Smooth muscle cell of the brain vasculature (primary cell): ENCODE measurements at regions not wholly inside any gene's neighbourhood (a gene's known extent, or its start where the extent isn't known, plus 50 kb on each side); places are given as distances from the start of the nearest gene placed in this dataset.

Experiments
- DNase-seq: peaks from one replicate; pipeline ENCODE4 v3.0.0-alpha.2; 2012; ENCODE audit warnings: low read depth, low spot score

DNA sequence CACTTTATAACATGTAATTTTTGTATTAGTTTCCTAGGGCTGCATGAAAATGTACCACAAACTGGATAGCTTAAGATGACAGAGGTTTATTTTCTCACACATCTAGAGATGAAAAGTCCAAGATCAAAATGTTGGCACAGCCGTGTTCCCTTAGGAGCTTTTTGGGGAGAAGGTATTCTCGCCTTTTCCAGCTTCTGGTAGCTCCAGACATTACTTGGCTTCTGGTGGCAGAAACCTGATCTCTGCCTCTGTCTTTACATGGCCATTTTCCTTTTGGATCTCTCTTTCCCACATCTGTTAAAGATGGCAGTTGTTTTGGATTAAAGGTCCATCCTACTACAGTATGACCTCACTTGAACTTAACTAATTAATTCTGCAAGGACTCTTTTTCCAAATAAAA, 885.7 kb upstream of the CDH8 start:
- DNase-seq = no peak

DNA sequence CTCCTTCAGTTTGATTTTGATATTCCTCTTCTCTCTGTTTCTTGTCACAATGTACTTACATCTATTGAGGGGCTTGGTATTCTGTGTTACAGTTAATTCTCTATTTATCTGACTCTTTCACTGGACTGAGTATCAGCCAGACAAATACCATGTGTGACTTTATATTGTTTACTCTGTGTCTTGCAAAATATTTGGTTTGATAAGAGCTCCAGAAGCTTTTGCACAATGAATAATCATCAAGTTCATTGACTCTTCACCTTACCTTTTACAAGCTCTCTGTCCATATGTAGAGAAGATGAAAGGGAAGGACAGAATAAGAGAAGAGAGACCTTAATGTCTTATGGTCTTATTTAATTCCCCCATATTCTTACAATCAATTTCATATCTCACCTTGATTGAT, 877.7 kb upstream of the CDH8 start:
- no peak for DNase-seq

DNA sequence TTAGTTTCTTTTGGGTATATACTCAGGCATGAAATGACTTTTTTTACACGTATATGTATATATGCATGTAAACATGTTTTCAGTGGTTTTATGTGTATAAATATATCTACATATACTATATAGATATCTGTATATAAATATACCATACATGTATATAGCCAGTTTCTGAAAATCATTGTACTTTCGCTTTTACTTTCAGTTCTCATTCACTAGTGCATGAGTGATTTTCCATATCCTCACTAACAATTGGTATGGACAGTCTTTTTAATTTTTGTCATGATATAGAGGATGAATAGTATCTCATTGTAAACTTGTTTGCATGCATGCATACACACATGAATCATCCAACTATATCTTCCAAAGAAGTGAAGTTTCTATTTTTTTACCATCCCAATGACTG, 877.1 kb upstream of the CDH8 start:
- DNase-seq = no peak

DNA sequence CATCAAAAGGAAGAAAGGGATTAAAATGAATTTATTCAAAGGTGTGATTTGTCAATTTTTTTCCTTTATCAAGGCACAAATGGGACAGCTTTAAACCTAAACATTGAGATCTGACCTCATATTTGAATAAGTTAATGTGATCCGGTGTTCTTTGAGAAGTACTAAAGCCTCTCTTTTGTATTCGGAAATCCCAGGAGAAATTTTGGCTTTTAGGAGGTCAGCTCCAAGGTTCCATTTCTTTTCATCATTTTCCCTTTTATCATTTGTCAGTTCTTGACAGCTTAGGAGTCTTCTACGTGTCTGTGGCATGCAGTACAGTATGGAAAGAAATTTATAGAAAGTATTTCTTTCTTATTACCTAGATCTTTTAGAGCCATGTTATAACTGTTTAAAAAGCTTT, 873.4 kb upstream of the CDH8 start:
- no peak for DNase-seq

- DNase-seq = no peak
Observed at GRCh38 chr16:62907562-62907961, 871.3 kb upstream of the CDH8 start.

- DNase-seq = no peak
Observed at GRCh38 chr16:62903961-62904502, 867.8 kb upstream of the CDH8 start.

DNA sequence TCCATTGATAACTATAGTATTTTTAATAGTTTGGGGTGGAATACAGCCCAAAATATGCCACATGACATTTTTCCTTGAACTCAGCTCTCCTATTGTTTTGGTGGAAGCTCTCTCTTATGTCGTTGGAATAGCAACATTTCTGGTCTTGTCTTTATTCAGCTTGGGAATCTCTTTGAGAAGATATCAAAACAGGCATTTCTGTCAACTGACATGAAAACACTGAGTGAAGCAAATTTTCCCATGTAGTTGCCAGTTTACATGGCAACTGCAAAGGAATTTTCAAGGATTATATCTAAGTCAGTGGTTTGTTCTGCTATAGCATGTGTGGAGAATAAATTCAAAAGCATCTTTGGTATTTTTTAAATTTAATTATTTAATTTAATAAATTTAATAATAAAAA, 863.5 kb upstream of the CDH8 start:
- no peak for DNase-seq

DNA sequence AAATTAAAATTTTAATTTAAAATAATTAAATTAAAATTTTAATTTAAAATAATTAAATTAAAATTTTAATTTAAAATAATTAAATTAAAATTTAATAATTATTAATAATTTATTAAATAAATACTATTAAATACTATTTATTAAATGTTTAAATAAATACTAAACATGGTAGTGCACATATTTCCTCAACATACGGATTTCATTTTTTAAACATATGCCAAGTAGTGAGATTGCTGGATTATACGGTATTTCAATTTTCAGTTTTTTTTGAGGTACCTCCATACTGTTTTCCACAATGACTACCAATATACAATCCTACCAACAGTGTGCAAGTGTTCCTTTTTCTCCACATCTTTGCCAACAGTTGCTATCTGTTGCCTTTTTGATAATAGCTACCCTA, 852.9 kb upstream of the CDH8 start:
- DNase-seq = no peak

DNA sequence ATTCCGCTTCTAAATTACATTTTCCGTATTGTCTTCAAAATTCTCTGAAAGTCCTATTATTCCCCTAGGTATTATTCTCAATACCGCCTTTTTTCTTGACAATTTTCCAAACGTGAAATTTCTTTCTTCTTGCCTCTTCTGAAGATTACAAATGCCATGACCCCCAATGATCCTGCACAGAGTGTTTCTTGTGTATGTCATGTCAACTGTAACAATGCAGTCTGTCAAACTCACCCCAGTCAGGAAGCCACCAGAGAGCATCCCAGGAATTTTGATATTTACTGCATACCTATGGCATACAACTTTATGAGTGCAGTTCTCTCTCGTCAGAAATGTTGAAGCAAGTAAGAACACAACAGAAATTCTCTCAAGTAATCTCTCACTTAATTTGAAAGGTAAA, 847.3 kb upstream of the CDH8 start:
- DNase-seq = no peak

DNA sequence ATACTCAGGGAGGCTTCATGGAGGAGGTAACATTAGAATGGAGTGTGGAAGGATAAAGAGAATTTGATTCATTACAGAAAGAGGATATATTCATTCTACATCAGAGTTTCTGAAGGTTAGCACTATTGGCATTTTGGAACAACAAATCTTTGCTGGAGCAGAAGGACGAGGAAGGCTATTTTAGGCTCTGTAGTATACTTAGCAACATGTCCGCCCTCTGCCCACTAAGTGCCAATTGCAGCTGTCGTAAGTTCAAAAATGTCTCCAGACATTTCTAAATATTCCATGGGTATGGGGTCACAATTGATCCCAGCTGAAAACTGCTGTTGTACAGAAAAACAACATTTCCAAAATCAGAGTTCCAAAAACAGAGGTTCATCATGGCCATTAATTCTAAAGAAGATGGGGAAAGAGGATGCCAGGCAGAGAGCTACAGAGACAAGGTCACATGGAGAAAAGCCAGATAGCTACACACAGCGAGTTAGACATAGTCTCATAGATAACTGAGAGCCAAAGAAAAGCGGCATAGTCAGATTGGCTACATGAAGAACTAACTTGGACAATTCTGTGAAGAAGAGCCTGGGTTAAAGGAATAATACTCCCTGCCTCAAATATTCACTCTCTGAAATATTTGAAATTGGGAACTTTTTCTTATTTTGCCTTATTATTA, 846.4 kb upstream of the CDH8 start:
- DNase-seq = no peak

GRCh38 chr16:62876133-62876532, 839.9 kb upstream of the CDH8 start:
- no peak for DNase-seq

DNA sequence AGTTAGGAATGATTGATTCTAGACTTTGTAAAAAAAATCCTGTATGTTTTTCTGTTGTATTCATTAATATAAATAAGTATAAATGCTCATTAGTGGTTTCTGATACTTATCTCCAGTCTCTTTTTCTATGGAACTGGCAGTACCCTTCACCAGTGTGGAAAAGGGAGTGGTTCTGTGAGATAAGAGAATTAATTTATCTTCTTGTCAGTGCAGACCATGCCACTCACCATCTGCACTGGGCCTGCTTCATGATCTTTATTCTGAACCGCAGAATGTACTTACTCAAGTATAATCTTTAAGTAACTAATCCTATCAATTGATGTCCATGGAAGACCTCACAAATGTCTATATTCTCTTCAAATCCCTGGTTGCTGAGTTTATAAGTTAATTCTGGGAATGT, 836.1 kb upstream of the CDH8 start:
- no peak for DNase-seq

DNA sequence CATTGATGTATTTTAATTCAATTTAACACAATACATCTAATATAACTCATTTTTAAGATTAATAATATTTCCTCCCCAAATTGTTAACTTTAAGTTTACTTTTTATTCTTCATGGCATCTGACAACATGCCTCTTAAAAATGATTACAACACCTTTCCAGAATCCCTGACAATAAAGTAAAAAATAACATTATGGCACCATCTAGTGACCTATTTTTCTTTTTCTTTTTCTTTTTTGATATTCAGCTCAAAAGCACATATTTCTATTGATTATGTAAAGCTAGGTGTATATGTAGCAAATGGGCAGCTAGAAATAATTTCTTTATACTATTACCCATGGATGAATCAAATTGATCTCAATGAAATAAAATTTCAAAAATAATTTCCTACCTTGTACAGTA, 834.3 kb upstream of the CDH8 start:
- DNase-seq = no peak

- no peak for DNase-seq
Observed at GRCh38 chr16:62869837-62870236, 833.6 kb upstream of the CDH8 start.

GRCh38 chr16:62863139-62863538, 826.9 kb upstream of the CDH8 start:
- no peak for DNase-seq

DNA sequence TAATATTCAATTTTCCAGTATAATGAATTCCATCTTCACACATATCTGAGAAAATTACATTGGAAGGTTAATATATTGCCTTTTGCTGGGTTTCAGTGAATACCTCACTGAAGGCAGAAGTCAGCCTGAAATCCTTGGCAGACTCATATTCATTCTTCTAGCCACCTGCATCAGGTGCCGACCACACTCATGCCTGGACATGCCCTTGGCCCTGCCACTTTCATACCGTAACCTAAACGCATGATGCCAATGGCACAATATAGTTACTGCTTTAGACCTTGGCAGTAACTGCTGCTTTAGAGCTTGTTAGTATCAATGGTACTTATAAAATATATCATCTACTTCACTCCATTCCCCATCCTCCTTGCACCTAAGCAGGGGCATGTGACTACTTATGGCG, 817.6 kb upstream of the CDH8 start:
- no peak for DNase-seq

GRCh38 chr16:62846399-62847057, 810.3 kb upstream of the CDH8 start:
- DNase-seq = no peak

- DNase-seq = no peak
Observed at GRCh38 chr16:62832214-62832613, 796.0 kb upstream of the CDH8 start.

- DNase-seq = no peak
Observed at GRCh38 chr16:62831235-62831850, 795.1 kb upstream of the CDH8 start.

- DNase-seq = no peak
Observed at GRCh38 chr16:62829607-62830006, 793.4 kb upstream of the CDH8 start.

DNA sequence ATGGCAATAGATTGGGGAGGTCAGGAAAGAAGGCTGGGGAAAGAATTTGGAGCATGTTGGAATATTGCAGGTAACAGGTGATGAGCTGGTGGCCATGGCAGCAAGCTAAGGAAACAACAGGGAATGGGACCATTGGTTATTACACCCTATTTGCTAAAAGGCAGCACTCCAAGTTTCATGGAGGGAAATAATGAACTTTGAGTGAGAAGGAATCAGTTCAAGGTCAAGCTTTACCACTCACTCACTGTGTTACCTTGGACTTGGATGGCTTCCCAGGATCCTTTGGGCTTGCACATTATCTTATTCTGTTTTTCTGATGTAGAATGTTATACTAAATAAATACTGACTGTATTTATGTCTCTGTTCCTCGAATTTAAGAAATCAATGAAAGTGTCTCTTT, 792.8 kb upstream of the CDH8 start:
- DNase-seq = no peak

- no peak for DNase-seq
Observed at GRCh38 chr16:62821824-62822223, 785.6 kb upstream of the CDH8 start.

- DNase-seq = no peak
Observed at GRCh38 chr16:62816971-62817519, 780.8 kb upstream of the CDH8 start.
